ENCODE measurements at regions not wholly inside any gene's neighbourhood (a gene's known extent, or its start where the extent isn't known, plus 50 kb on each side); places are given as distances from the start of the nearest gene placed in this dataset.
"Not testable (repeated sequence)": the region's sequence is repeated elsewhere in the genome, so short reads cannot be mapped to it uniquely, and the experiment has no call there.

DNA sequence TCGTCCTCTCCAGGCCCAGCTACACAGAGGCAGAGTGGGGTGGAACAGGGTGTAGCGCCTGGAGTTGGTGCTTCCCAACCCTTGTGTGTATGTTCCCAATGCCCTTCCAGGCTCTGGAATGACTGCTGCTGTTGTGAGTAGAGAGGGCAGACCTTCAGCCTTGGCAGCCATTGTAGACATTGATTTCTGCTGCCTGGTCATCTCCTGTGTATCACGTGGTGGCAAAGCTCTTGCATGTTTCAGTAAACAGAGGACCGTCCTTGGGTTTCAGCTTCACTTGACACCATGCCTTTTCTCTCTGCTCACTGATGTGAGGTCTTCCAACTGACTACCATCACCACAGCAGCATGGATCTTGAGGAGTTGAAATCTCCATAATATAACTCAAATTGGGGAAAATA is 397.9 kb downstream of the COG6 start:
- no peak for DNase-seq

GRCh38 chr13:40054422-40054821 is 399.0 kb downstream of the COG6 start:
- DNase-seq: not testable (repeated sequence)

DNA sequence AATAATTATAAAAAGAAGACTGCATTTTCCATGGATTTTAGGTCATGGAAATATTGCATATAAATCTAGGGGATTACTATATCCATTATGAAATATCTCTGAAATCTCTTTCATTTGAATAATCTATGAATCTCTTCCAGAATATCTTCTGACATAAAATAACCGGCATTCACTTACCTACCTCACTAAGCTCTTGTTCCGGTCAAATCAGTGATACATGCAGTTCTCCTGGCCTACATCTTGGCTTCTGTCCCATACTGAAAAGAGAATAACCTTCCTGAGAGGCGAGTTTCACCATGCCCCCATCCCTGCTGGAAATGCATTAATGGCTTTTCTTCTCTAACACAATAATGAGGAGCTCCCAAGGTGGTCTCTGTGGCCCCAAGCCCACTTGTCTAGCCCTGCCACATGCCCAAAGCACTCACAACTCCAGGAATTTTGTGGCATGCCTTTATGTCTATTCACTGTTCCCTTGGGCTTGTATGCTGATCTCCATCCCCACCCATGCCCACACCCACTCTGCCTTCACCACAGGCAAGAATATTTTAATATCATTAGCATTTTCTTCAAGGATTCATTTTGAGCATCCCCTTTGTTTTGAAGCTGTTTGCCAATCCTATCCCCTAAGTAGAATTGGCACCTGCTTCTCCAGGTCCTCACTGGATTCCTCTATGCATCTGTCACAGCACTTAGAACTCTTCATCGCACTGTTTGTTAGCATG is 401.6 kb downstream of the COG6 start:
- no peak for DNase-seq

- DNase-seq: no peak
Observed at GRCh38 chr13:40058757-40059236, 403.3 kb downstream of the COG6 start.

- DNase-seq: no peak
Observed at GRCh38 chr13:40059540-40060232, 404.2 kb downstream of the COG6 start.

DNA sequence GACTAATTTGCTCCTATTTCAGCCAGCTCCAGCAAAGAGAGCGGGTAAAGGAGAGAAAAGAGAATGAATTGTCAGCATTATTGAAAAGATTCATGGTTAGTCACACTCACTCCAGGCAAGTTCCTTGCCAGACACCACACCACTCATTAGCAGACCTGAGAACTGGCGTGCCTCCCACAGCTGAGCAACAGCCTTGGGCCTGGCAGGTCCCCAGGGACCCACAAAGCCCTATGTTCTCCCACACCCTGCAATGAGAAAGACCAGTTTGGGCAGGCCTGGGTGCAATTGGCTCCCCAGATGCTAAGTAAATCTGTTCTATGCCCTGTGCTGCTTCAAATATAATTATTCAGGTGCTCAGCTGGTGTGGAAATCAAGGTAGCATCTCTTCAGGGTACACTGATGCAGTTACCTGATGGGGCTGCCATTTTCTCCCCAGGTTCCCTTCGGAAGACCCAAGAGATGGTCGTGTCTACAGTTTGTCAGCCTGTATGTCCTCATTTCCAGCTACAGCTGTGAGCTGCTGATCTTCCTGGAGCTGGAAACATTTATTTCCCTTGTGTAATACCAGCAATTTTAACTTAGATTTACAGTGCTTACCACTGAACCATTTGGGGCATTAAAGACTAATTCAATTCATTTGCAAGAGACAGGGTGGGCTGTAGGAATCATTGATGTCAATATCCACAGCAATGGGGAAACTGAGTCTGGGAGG is 405.0 kb downstream of the COG6 start:
- no peak for DNase-seq

- DNase-seq: no peak
Observed at GRCh38 chr13:40061466-40062450, 406.3 kb downstream of the COG6 start.

GRCh38 chr13:40063278-40063698 is 407.8 kb downstream of the COG6 start:
- DNase-seq: no peak

DNA sequence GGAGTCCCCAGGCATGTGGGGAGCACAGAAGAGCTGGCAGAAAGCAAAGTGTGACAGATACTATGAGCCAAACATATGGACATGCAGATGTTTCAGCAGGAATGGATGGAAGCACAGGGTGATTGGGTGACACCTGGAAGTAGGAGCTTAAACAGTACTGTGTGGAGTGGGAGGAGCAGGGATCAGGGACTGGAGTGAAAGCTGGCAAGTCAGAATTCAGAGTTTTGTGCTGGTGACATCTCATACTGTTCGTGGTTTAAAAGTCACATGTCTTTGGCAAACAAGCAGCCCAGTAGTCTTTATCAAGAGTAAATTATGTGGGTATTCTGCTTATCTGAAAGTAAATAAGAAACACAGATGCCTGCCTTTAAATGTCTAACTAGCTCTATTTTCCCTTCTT is 408.2 kb downstream of the COG6 start:
- no peak for DNase-seq

- no peak for DNase-seq
Observed at GRCh38 chr13:40064154-40065097, 409.0 kb downstream of the COG6 start.

GRCh38 chr13:40069173-40070044 is 413.9 kb downstream of the COG6 start:
- DNase-seq: no peak

- DNase-seq: no peak
Observed at GRCh38 chr13:40070357-40070756, 414.9 kb downstream of the COG6 start.

GRCh38 chr13:40072663-40073120 is 417.2 kb downstream of the COG6 start:
- no peak for DNase-seq

DNA sequence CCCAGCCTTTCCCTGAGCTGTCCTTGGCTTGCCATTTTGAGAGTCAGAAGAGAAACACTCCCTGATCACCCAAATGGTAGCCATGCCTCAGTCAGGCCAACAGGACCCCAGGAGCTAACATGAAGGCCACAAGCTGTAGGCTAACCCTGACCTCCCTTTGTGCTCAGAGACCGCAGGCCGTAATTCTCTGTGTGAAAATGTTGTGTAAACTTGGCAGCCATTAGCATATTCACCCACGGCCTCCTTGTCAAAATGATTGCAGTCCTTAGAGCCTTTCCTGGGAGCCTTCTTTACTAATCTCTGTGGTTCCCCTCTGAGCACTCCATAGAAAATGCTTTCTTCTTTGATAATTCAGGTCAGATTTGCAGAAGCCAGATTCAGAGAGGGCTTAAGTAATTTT is 418.9 kb downstream of the COG6 start:
- DNase-seq: no peak

DNA sequence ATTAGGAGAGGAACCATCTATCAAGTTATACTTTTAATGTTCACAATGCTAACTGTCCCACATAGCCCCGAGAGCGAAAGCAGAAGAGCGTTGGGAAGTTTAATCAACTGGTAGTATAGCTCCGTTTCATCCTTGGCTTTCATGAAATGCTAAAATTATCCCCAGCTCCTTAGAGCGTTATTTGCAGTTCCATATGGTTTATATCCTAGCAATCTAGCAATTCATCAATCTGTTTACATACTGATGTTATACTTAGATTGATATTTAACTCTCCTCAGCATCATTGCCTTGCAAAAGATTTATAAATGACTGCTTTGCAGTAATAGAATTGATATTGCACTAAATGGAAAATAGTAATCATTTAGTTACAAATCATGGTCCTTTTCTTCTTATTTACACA is 419.8 kb downstream of the COG6 start:
- no peak for DNase-seq

GRCh38 chr13:40076765-40077362 is 421.4 kb downstream of the COG6 start:
- no peak for DNase-seq

DNA sequence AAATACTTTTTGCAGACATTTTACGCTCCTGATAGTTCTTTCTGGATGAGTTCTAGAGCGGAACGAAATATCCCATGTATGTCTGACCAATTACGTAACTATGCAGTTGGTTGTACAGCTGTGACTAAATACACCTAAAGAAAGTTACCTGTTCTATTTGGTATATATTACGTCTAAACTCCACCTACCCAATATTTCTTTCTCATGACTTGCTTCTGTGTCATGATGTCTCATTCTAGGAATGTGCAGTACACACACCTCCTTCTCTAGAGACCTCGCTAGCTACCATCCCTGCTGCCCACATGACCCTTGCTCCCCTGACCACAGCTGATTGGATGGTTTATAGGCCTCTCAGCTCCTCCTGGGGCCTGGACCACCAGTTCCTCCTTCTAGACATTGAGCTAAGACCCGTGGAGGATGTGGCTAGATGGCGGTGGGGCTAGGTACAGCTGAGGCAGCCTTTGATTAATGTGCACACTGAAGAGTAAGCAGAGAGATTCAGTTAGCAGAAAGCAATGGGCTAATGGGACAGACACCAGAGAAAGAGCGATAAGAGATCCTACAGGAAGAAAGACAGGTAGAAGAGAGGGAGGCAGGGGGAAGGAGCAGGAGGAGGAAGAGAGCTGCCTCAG is 422.1 kb downstream of the COG6 start:
- DNase-seq: no peak

- DNase-seq: no peak
Observed at GRCh38 chr13:40079721-40080120, 424.3 kb downstream of the COG6 start.

- DNase-seq: no peak
Observed at GRCh38 chr13:40080676-40081075, 425.2 kb downstream of the COG6 start.
